GM21786 (cell line): ENCODE measurements at regions not wholly inside any gene's neighbourhood (a gene's known extent, or its start where the extent isn't known, plus 50 kb on each side); places are given as distances from the start of the nearest gene placed in this dataset.
A peak's percentile ranks its signal among the peaks of the same experiment; 100 is the strongest.
"Not testable (repeated sequence)": the region's sequence is repeated elsewhere in the genome, so short reads cannot be mapped to it uniquely, and the experiment has no call there.

Source experiments
- ATAC-seq: cut with Tn5 transposase; IDR thresholded peaks from one replicate; pipeline ENCODE4 v1.9.1; 2021; ENCODE audit not compliant: unreplicated experiment

DNA sequence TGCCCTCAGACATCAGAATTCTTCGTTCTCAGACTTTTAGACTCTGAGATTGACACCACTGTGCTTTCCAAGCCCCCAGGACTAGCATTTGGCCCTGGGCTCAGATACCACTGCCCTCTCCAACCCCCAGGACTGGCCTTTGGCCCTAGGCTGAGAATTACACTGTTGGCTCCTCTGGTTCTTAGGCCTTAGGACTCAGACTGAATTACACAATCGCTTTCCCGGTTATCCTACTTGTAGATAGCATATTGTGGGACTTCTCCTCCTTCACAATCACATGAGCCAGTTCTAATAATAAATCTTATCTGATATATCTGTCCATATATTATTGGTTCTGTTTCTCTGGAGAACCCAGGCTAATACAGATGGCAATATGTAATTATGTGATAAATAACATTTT, 1725.5 kb downstream of the GRIK2 start:
- no peak for ATAC-seq

DNA sequence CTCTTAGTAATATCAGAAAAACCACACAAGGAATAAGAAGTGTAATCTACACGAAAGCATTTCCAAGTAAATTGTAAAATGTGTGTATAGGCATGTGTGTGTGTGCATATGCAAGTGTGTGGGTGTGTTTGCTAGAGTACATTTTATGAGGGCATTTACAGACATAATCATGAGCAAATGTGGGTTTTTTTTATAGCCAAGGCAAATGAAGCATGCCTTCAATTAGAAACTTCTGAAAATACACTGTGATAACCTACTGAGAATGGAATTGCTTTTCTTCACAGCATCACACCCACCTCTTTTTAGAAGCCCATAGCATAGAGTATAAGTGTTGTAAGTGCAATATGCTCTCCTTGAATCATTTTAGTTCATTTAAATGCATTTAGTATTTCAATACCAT, 1721.1 kb downstream of the GRIK2 start:
- ATAC-seq: no peak

DNA sequence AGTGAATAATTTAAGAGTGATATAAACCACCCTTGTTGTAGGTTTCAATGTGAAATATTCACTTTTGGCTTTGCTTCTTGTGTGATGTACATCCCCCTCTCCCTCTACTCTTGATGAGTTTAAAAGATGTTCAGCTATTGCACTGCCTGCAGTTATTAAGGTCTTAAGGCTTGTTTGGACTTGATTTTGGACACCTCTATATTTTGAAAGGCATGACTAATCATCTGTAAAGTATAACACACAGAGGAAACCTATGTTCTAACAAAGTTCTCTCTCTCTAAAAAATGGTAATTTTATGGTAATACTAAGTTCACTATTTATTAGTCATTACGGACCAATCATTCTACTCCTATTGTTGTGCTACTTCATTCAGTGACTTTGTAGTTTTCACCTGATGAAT, 1719.9 kb downstream of the GRIK2 start:
- no peak for ATAC-seq

- no peak for ATAC-seq
Measured at GRCh38 chr6:103107985-103108384, 1714.5 kb downstream of the GRIK2 start.

- ATAC-seq: no peak
Measured at GRCh38 chr6:103105686-103106085, 1712.2 kb downstream of the GRIK2 start.

DNA sequence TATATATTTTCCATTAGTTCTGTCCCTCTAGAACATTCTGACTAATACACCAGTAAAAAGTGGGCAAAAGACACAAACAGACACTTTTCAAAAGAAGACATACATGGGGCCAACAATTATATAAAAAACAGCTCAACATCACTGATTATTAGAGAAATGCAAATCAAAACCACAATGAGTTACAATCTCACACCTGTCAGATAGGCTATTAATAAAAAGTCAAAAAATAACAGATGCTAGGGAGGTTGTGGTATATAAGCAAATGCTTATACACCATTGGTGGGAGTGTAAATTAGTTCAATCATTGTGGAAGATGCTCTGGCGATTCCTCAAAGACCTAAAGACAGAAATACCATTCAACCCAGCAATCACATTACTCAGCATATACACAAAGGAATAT, 1707.8 kb downstream of the GRIK2 start:
- no peak for ATAC-seq

DNA sequence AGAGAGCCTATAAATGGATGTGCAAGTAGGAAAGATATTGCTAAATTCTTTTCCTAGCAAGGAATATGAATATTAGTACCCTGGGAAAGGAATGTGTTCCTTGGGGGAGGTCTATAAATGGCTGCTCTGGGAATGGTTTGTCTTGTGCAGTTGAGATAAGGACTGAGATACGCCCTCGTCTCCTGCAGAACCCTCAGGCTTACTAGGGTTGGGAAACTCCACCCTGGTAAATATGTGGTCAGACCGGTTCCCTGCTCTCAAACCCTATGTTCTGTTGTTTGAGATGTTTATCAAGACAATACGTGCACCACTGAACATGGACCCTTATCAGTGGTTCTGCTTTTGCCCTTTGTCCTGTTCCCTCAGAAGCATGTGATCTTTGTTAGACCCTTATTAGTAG, 1698.9 kb downstream of the GRIK2 start:
- ATAC-seq: not testable (repeated sequence)

- ATAC-seq: no peak
Measured at GRCh38 chr6:103085801-103086200, 1692.3 kb downstream of the GRIK2 start.

GRCh38 chr6:103081876-103082630, 1688.5 kb downstream of the GRIK2 start:
- ATAC-seq: no peak

- ATAC-seq: no peak
Measured at GRCh38 chr6:103081126-103081525, 1687.6 kb downstream of the GRIK2 start.

- ATAC-seq: no peak
Measured at GRCh38 chr6:103080497-103080896, 1687.0 kb downstream of the GRIK2 start.

DNA sequence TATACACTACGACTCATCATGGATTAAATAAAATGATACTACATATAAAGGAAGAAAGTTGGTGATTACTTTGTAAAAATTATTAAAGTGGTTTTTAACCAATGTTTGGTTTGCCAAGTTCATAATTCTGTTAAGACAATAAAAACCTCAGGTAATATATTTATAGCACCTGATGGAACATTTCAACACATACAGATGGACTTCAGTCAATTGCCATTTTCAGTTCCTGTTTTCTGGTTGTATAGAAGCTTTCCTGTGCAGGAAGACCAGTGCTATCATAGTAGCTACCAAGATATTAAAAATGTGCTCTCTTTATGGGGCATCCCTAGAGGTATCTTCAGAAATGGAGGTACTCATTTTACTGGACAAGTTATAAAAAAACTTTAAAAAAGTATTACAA, 1686.4 kb downstream of the GRIK2 start:
- peak; percentile 95 for ATAC-seq

- ATAC-seq: no peak
Measured at GRCh38 chr6:103062136-103062535, 1668.6 kb downstream of the GRIK2 start.

GRCh38 chr6:103047567-103047966, 1654.1 kb downstream of the GRIK2 start:
- ATAC-seq: no peak

DNA sequence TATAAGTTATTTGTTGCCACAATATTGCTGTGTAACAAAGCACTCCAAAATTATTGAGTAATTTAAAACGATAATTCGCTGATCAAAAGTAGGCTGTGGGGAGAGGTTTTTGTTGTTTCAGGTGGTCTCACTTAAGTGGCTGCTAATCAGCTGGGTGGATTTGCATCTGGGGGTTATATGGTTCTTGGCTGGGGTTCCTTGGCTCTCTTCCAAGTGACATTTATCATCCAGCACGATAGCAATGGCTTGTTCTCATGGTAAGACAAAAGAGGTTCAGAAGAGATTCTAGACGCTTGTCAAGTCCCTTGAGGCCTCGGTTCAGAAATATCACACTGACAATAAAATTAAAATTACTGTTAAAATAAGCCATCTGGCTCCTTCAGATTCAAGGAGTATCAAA, 1648.8 kb downstream of the GRIK2 start:
- no peak for ATAC-seq

- no peak for ATAC-seq
Measured at GRCh38 chr6:103036846-103037245, 1643.3 kb downstream of the GRIK2 start.

DNA sequence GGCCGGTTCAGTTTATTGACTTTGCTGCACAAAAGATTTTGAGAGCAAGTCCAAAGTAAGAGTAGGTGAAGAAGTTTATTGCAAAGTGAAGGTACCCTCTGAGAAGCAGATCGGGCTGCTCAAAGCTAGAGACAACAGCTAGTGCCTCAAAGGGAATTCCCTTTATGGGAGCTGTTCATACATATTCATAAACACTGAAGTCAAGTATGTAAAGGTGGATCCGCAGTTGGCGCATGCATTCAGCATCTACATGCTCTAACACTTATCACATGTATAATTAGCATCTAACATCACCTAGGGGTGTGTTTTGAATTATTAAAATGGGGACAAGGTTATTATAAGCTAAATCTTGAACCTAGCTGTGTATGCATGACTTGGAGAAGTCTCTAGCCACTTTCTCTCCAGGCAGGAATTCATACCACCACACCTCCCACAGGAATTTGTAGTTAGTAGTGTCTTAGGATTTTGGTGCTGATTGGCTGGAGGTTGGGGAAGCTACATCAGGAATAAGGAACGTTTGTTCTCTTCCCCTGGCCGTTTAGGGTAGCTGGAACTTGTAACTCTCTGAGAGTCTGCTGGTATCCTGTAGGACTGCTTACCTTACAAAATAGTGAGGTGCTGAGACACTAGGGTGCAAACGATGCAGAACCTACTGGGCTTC, 1633.9 kb downstream of the GRIK2 start:
- no peak for ATAC-seq

GRCh38 chr6:103018426-103018825, 1624.9 kb downstream of the GRIK2 start:
- no peak for ATAC-seq

- ATAC-seq: no peak
Measured at GRCh38 chr6:103017878-103018277, 1624.4 kb downstream of the GRIK2 start.

DNA sequence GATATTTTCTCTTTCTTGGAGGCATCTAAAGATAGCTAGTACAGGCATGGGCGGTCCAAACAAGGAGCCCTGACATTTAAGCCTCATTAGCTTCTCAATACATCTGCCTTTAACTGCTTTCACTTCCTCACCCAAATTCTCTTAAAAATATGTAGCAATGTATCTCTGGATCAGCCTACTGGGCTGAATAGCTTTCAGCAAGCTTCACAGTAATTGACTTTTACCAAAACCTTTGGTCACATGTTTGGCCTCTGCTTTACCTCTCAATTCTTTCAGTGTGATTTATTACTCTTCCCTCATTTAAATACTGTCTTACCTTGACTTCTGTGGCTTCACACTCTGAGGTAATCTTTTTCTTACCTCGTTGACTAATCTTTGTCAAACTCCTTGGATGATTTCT, 1618.1 kb downstream of the GRIK2 start:
- ATAC-seq: peak; percentile 66

GRCh38 chr6:103002282-103002681, 1608.8 kb downstream of the GRIK2 start:
- ATAC-seq: peak; percentile 74

- no peak for ATAC-seq
Measured at GRCh38 chr6:103001724-103002123, 1608.2 kb downstream of the GRIK2 start.

GRCh38 chr6:103000688-103001087, 1607.2 kb downstream of the GRIK2 start:
- no peak for ATAC-seq
